Vagina (tissue), 2 donors: ENCODE measurements at regions not wholly inside any gene's neighbourhood (a gene's known extent, or its start where the extent isn't known, plus 50 kb on each side); places are given as distances from the start of the nearest gene placed in this dataset.

ENCODE experiments used
- DNase-seq, 2 donors: peaks; one replicate each; pipeline ENCODE4 v3.0.0-alpha.2; 2017; ENCODE audit errors: extremely low spot score in 2 of 2
- H3K27ac ChIP-seq: fragments of 200-600 bp; sonication (generic); one replicate; pipeline ENCODE4 v1.5.1; 2019
- H3K27me3 ChIP-seq: fragments of 200-600 bp; sonication (generic); one replicate; pipeline ENCODE4 v1.5.1; 2019
- H3K36me3 ChIP-seq, 2 donors: fragments of 200-600 bp; sonication (generic); one replicate each; pipeline ENCODE4 v1.5.1; 2017 to 2019
- H3K4me1 ChIP-seq: fragments of 200-600 bp; sonication (generic); one replicate; pipeline ENCODE4 v1.5.1; 2019
- H3K4me3 ChIP-seq, 2 donors: fragments of 200-600 bp; sonication (generic); 1 replicate in 1 of 2; 2 replicates in 1 of 2; pipeline ENCODE4 v1.5.1; 2016 to 2019
- H3K9me3 ChIP-seq: fragments of 200-600 bp; sonication (generic); one replicate; pipeline ENCODE4 v1.5.1; 2019
- CTCF ChIP-seq, 3 experiments: fragments of 450-650 bp in 2 of 3; fragments of 200-600 bp in 1 of 3; sonication (generic) in 1 of 3; IDR thresholded peaks; one replicate each; pipeline ENCODE4 v1.5.1; 2017 to 2019; ENCODE audit warnings: antibody characterized with exemption in 3 of 3, mild to moderate bottlenecking in 2 of 3, moderate library complexity in 2 of 3
- POLR2A ChIP-seq, 2 donors: fragments of 450-650 bp; IDR thresholded peaks; one replicate each; pipeline ENCODE4 v1.6.1; 2017; ENCODE audit warnings: antibody characterized with exemption in 2 of 2, mild to moderate bottlenecking in 2 of 2, moderate library complexity in 2 of 2
- POLR2AphosphoS5 ChIP-seq, 2 donors: sonication (generic); formaldehyde crosslinking; IDR thresholded peaks; one replicate each; pipeline ENCODE4 v1.9.0; 2017; ENCODE audit warnings: antibody characterized with exemption in 2 of 2, mild to moderate bottlenecking in 2 of 2, low read depth in 1 of 2; ENCODE audit not compliant: insufficient read depth in 1 of 2
- intact Hi-C: fragments of 100-400 bp; cut with DNase I; formaldehyde crosslinking; loops from one replicate; pipeline ENCODE4 v1.15.1; 2023

- peaks cover 33% of the 10 kb centered on the region for H3K4me1 ChIP-seq
- H3K27me3 ChIP-seq = no peaks in the 10 kb centered on the region
- peak overlapping the region; percentile 57 to 60 for H3K4me3 ChIP-seq
- peak in 1 of 2 donors; percentile 94 for DNase-seq
- no peaks in the 10 kb centered on the region for H3K36me3 ChIP-seq
- peak overlapping the region; percentile 98 for H3K27ac ChIP-seq
- intact Hi-C loops = loop anchor here (10.0 kb wide), 1 partner anchor 212 kb away; no protein-coding TSS in a partner anchor
- no peak for TF ChIP-seq POLR2A (IDR thresholded peaks at IDR 0.05)
- TF ChIP-seq POLR2AphosphoS5 (IDR thresholded peaks at IDR 0.05; ENCODE audit: insufficient read depth in 1 of 2, low read depth in 1 of 2) = peak; percentile 58 to 67
- peak; percentile 87 to 96 (median 91) for TF ChIP-seq CTCF (IDR thresholded peaks at IDR 0.05)
- no peaks in the 10 kb centered on the region for H3K9me3 ChIP-seq
Observed at GRCh38 chr5:50962934-50963872, 296.8 kb downstream of the PARP8 start.

- intact Hi-C loops = loop anchor here (10.0 kb wide), 1 partner anchor 211 kb away; no protein-coding TSS in a partner anchor
- peak in 1 of 2 donors; percentile 88 for DNase-seq
- Histone ChIP-seq H3K4me1 (peaks cover 29% of the 10 kb centered on the region), H3K9me3 (no peaks in the 10 kb centered on the region), H3K27ac (peak overlapping the region; percentile 98), H3K4me3 (peak overlapping the region; percentile 57 to 60), H3K27me3 (no peaks in the 10 kb centered on the region), H3K36me3 (no peaks in the 10 kb centered on the region)
- TF ChIP-seq POLR2AphosphoS5 (IDR thresholded peaks at IDR 0.05; ENCODE audit: insufficient read depth in 1 of 2, low read depth in 1 of 2) (no peak), CTCF (IDR thresholded peaks at IDR 0.05) (no peak), POLR2A (IDR thresholded peaks at IDR 0.05) (no peak)
Observed at GRCh38 chr5:50963971-50964745, 297.7 kb downstream of the PARP8 start.

- H3K4me1 ChIP-seq = peaks cover 32% of the 10 kb centered on the region
- no peaks in the 10 kb centered on the region for H3K9me3 ChIP-seq
- no peak for DNase-seq
- H3K27me3 ChIP-seq = no peaks in the 10 kb centered on the region
- TF ChIP-seq POLR2AphosphoS5 (IDR thresholded peaks at IDR 0.05; ENCODE audit: insufficient read depth in 1 of 2, low read depth in 1 of 2) (no peak), POLR2A (IDR thresholded peaks at IDR 0.05) (no peak), CTCF (IDR thresholded peaks at IDR 0.05) (no peak)
- no peaks in the 10 kb centered on the region for H3K36me3 ChIP-seq
- H3K27ac ChIP-seq = peak overlapping the region; percentile 98
- intact Hi-C loops = loop anchor here (10.0 kb wide), 1 partner anchor 210 kb away; no protein-coding TSS in a partner anchor
- peak overlapping the region; percentile 57 to 70 for H3K4me3 ChIP-seq
Observed at GRCh38 chr5:50964746-50965653, 298.6 kb downstream of the PARP8 start.

GRCh38 chr5:50965654-50966375 is 299.4 kb downstream of the PARP8 start:
- intact Hi-C loops = loop anchor here (2.0 to 10.0 kb wide), 2 partner anchors 209 to 421 kb away; no protein-coding TSS in a partner anchor
- Histone ChIP-seq H3K27ac (peak overlapping the region; percentile 98), H3K4me3 (peak overlapping the region; percentile 57 to 70), H3K9me3 (no peaks in the 10 kb centered on the region), H3K4me1 (peaks cover 32% of the 10 kb centered on the region), H3K27me3 (no peaks in the 10 kb centered on the region), H3K36me3 (no peaks in the 10 kb centered on the region)
- TF ChIP-seq POLR2AphosphoS5 (IDR thresholded peaks at IDR 0.05; ENCODE audit: insufficient read depth in 1 of 2, low read depth in 1 of 2) (no peak), CTCF (IDR thresholded peaks at IDR 0.05) (no peak), POLR2A (IDR thresholded peaks at IDR 0.05) (no peak)
- DNase-seq = no peak
